Central memory CD4-positive, alpha-beta T cell (primary cell): ENCODE measurements at regions not wholly inside any gene's neighbourhood (a gene's known extent, or its start where the extent isn't known, plus 50 kb on each side); places are given as distances from the start of the nearest gene placed in this dataset.

Experiments used
- DNase-seq: peaks from one replicate; pipeline ENCODE4 v3.0.0; 2022

DNA sequence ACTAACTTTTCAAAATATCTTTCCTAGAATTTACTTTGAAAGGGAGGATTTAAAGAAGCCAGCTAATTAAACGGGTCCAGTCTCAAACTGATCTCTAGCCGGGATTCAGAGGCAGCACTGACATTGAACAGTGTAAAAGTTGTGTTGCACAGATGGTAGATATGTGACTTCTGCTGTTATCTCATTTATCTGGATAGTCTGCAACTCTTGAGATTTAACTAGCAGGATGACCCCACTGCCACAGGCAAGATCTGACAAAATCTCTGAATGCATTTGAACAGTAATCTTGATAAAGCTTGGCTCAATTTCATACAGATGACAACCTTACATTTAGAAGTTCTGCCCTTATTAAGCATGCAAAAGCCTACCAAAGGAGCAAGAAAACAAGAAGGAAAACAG lies 138.0 kb upstream of the CPNE8 start:
- no peak for DNase-seq

DNA sequence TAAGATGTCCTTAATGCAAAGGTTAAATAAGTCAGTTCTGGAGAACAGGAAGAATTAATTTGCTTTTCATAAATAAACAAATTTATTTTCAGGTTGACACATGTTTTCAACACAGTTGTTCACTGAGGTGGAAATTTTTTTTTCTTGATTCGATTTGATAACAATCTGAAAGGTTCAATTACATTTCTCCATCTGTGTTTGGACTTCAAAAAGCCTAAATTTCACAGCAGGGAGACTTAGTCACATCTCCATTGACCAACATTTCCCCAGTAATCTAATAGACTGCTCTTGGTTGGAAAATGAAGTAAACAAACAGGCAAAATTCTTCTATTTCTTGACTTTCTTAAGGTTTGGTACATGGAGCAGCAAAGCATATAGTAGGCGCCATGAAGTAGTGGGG lies 134.9 kb upstream of the CPNE8 start:
- no peak for DNase-seq

DNA sequence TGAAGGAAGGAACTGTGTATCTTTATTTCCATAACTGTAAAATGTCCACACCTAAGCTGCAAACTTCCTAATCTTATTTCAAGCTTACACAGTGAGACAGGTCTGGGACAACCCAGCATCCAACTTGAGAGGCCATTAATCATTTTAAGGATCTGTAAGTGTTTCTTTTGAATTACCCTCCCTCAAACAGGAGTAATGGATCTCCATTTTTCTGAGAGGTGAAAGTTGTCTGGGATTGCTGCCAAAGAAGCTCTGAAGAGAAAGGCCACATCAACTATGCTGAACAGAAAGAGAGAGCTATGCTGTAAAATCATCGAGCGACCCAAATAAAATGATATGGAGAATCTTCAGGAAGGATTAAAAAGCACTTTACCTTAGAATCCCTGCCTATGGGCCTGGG lies 131.7 kb upstream of the CPNE8 start:
- no peak for DNase-seq

DNA sequence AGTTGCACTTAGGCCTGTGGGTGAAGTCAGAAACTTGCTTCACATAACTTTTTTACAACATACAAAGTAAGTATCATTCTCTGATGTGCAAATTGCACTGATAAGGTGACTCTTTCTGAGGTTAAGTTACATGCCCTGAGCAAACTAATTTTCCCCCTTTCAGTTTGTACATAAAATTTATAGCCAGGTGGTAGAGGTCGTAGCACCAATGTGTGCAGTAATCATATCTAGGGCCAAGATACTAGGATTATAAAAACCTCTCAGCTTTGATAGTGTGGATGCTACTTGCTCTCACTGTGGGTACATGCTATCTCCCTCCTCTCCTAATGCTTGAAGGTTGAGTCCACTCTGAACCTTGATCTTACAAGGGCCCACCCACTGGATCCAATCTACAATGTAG lies 130.7 kb upstream of the CPNE8 start:
- DNase-seq = no peak

DNA sequence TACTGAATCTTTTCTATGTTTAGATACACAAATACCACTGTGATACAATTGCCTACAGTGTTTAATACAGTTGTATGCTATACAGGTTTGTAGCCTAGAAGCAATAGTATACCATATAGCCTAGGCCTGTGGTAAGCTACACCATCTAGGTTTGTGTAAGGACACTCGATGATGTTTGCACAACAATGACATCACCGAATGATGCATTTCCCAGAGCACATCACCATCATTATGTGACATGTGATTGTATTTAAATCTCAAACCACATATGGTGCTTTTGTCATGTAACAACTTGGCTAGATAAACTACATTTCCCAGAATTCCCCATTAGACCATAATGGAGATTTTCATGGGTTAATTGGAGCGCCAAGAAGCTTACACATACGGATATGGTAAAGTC lies 128.4 kb upstream of the CPNE8 start:
- no peak for DNase-seq

DNA sequence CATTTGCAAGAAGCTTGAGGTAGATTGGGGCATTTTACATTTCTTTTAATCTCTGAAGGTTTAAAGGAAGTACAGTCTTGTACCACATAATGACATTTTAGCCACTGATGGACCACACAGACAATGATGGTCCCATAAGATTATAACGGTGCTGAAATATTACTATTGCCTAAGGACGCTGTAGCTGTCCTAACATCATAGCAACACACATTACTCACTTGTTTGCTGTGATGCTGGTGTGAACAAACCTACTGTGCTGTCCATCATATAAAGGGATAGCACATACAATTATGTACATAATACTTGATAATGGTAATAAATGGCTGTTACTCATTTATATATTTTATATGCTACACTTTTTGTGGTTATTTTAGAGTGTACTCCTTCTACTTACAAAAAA lies 127.1 kb upstream of the CPNE8 start:
- no peak for DNase-seq

DNA sequence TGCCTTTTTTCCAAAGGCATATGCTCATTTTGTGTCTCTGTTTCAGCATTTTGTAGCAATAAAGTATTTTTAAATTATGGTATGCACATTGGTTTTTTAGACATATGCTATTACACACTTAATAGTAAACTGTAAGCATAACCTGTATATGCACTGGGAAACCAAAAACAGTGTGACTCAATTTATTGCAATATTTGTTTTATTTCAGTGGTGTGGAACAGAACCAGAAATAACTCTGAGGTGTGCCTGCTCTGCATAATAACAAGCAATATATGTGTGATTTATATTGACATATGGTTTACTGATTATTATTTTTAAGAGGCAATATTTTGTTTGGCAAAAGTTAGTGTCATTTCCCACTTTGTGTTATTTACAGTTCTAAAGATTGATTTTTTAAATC lies 126.6 kb upstream of the CPNE8 start:
- no peak for DNase-seq

DNA sequence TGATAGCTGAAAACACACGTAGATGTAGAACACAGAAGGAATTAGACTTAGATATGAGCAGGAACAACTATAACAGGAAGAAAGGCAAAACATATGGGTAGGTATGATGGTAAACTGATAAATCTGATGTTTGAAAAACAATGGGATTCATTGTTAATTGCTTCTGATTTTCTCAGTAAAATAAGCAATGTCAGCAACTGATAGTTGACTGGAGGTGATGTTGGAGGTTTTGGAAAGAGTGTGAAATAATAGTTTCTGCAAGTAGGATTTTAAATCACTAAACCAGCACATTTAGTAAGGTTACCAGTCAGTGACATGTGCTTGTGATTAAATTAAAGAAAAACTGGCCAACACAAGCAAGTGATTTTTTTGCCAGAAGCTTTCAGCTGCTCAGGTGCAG lies 123.0 kb upstream of the CPNE8 start:
- no peak for DNase-seq

DNA sequence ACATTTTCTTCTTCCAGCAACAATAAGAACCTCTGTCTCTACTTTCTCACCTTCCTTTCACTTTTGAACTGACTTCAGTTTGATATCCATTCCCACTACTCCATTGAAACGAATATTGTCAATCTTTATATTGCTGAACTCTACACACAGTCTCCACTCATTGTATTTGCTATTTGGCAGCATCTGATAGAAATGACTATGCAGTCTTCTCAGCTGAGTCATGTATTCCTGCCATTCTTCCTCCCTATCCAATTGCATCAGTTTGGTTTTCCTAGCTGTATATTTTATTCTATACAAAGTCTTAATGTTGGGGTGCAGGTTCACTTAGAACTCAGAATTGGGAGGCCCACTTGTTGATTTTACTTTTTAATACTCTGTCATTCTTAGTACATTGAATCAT lies 107.5 kb upstream of the CPNE8 start:
- no peak for DNase-seq

DNA sequence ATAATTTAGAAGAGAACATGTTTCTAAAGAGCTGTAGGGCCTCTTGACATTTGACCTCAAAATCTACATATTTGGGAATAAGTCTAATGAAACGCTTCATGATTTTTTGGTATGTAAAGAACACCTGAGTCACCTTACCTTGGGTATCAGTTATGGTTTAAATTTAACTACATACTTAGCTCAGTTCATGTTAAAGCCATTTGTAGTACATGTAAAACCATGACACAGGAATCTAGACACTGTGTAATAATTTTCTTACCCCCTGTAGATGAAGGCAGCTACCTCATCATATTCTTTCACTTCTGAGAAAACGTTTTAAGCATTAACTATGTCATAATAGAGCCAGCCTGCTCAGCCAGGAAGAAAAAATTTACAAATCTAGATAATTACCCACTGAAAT lies 105.8 kb upstream of the CPNE8 start:
- no peak for DNase-seq

DNA sequence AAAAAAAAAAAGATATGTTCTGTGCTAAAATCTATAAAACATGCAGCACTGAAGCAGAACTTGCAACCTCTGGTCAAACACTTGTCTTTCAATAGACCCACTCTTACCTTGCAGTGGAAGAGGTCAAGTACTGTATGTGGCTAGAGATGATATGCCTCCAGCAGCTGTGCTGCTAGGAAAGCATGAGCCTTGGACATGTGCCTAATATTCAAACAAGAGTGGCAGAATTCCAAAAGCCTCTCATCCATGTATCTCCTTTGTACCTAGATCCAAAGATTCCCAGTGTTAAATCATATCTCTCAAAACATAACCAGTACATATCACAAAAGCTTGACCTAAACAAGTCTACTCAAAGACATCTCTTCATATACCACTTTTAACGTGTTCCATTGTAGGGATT lies 105.0 kb upstream of the CPNE8 start:
- no peak for DNase-seq

DNA sequence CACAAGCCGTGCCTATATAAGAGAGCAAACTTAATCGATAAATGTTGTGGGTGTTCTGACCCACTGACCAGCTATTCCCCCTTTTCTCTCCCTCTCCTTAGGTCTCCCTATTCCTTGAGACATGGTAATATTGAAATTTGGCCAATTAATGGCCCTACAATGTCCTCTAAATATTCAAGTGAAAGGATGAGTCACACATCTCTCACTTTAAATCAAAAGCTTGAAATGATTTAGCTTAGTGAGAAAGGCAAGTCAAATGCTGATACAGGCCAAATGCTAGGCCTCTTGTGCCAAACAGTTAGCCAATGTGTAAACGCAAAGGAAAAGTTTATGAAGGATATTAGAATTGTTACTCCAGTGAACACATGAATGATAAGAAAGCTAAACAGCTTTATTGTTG lies 102.2 kb upstream of the CPNE8 start:
- DNase-seq = no peak

DNA sequence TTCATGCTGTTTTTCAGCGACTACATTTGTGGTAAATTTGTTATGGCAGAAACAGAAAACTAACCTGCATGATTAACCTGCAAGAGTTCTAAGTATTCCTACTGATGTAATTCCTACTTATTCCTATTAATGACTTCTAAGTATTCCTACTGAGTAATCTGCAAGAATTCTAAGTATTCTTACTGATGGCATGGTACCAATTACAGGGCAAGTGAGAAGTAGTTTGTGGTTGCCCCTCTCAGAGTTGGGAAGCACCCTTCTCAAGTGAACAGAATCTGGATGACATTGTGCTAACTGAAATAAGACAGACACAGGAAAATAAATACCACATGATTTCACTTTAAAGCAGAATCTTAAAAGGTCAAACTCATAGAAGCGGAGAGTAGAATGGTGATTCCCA lies 100.9 kb upstream of the CPNE8 start:
- no peak for DNase-seq

DNA sequence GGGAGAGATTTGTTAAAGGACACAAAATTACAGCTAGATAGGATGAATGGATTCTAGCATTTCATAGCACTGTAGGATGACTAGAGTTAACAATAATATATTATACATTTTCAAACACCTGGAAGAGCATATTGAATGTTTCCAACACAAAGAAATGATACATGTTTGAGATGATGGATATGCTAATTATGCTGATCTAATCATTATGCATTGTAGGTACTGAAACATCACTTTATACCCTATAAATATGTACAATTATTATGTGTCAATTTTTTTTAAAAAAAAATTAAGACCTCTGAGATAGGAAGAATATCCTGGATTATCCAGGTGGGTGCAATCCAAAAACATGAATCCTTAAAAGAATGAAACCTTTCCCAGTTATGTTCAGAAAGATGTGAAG lies 100.3 kb upstream of the CPNE8 start:
- no peak for DNase-seq

DNA sequence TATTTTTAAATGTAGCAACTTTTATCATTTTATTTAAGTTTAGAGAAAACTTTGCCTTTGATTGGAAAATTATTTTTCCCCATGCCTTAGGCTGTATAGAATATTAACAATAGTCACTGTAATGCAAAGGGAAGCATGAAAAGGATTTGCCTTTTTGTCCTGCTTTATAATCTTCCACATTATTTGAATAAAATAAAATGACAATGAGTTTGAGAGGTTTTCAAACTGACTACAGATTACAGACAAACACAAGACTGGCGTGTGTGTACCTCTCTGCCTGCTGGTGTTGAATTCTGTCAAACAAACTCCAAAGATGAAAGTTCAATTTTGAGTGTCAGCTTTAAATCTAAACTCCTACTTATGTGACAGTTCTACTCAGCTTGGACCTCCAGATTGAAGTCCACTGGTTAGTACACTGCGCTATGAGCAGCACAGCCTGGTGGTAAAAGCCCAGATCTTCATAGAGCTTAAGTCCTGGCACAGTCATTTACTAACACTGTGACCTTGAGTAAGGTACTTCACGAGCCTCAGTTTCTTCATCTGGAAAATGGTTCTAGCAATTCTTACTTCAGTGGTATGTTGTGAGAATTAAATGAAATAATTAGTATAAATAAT lies 98.3 kb upstream of the CPNE8 start:
- DNase-seq = no peak

DNA sequence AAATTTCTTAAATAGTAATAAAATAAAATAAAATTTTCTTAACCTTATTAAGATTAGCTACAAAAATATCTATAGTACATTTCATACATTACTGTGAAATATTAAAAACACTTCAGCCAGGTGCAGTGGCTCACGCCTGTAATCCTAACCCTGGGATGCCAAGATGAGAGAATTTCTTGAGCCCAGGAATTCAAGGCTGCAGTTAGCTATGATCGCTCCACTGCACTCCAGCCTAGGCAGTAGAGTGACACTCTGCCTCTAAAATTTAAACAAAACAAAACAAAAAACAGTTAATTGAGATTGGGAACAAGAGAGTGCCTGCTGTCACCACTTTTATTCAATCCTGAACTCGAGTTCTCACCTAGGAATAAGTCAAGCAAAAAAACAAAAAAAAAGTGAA lies 95.0 kb upstream of the CPNE8 start:
- no peak for DNase-seq

DNA sequence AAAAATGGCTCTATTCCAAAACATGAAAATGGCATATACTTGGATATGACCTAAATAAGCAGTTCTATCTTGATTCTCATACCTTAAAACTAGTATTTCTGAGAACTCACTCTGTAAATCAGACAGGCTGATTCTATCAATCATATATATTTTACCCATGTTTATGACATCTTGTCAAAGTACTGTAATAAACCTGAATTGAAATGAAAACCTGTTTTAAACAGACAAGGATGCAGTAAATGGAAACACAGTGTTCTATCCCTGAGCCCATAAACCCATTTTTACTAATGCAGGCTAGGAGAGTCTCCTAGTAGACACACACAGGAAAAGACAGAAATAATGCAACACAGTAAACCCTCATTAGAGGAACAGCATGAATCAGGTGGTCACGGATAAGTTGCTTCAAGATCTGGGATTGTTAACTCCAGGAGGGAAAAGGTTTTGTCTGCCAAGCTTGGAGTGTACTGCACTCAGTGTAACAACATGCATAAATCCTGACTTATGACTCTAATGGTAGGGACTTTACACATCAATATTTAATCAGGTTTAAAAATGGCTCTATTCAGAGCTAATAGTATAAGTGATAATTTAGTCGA lies 93.6 kb upstream of the CPNE8 start:
- DNase-seq = no peak

DNA sequence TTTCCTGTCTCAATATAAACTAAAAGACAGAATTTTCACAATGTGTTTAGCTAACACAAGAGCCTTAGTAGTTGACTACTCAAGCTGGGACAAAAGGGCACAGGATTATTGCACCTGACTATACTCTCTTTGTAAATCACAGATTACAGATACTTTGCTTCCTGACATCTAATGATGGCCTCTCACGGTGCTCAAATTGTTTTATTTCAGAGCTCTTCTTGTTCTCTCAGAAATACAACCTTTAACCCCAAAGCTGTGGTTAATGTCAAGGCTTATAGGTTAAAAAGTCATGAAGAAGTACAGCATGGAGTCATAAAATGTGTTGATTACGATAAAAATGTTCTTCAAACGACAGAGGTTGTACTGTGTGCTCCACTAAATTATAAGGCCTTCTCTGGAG lies 89.9 kb upstream of the CPNE8 start:
- no peak for DNase-seq

DNA sequence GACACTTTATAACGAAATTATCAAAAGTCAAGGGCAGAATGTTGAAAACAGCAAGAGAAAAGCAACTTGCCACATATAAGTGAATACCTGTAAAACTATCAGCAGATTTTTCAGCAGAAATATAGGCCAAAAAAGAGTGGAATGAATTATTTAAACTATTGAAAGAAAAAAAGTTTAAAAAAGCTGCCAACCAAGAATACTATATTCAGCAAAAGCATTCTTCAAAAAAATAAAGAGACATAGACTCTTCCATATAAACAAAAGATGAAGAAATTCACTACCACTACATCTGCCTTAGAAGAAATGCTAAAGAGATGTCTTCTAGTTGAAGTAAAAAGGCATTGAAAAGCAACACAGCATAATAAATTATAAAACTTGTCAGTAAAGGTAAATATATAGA lies 80.6 kb upstream of the CPNE8 start:
- DNase-seq = no peak

DNA sequence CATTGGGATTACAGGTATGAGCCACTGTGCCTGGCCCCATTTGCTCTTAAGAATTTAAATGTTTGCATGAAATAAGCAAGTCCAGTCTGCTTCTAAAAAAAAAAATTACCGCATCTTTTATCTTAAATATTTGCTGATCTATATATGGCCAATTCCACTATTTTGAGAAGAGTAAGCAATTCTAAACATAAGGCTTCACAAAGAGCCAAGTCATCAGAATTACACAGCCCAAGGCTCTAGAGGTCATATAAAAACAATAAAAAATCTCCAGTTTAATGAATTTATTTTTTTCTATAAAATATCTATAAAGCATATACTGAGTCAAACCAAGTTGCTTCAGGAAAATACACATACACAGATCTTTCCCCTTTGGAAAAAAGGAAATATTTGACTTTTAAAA lies 79.0 kb upstream of the CPNE8 start:
- no peak for DNase-seq

DNA sequence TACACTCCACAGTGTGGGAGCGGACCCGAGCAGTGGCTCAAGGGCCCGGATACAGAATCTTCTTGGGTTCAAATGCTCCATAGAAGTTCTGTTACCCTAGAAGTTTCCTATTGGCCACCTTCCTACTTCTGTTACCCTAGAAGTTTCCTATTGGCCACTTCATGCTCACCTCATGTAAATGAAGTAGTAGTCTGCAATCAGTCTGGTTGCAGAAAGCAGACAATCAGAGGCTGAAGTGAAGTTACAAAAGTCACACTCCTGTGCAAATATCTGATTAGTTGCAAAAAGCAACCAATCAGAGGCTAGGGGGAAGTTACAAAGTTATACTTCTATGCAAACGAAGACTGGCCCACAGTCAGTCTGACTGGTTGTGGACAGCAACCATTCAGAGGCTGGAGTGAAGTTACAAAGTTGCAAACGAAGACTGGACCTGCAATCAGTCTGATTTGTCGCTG lies 77.8 kb upstream of the CPNE8 start:
- DNase-seq = no peak

DNA sequence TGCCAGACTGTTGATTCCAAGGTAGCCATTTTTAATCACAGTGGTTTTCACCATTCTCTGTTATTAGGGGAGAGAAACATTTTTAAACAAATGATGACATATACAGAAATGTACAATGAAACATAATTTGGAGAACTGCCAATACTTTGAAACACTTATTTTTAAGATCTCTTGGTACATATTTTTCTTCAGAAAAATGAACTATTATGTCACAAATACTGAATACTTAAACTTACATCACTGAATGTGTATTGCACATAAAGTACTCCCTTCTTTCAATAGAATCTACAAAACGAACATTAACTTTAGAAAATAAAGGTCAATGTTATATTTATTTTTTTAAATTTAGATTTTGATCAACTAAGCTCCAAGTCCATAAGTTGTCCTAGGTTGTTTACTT lies 71.7 kb upstream of the CPNE8 start:
- no peak for DNase-seq

DNA sequence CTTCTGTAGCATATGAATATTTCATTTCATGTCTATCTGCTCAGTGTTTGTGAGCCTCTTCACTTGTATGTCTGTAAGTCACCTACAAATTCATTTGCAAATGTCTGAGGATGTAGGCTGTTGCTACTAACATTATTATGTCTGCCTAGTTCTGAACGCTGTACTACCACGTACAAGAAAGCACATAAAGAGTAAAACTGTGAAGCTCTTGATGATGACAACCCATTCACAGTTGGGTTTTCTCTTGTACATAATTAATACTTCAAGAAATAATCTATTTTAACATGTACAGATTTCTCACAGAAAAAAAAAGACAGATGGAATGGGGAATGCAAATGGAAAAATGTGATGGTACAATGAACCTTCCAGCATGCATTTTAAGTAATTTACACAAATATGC lies 64.3 kb upstream of the CPNE8 start:
- no peak for DNase-seq

DNA sequence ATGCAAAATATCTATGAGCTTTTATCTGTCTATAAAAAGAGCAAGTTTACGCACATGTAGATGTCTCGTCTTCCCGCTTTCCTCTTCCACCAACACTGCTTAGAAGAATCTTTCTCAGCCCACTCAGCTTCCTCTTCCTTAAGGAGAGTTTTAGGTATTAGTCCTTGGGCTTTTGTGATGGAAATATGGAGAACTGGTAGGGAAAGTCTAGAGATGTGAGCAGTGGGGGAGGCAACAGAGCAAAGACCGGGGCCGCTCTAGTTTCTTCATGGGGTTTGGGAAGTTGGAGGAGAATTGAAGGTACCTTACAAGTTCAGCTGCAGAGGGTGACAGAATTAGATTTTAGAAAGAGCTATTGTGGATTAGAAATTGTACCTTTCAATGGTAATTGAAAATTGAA lies 56.3 kb upstream of the CPNE8 start:
- DNase-seq = no peak

DNA sequence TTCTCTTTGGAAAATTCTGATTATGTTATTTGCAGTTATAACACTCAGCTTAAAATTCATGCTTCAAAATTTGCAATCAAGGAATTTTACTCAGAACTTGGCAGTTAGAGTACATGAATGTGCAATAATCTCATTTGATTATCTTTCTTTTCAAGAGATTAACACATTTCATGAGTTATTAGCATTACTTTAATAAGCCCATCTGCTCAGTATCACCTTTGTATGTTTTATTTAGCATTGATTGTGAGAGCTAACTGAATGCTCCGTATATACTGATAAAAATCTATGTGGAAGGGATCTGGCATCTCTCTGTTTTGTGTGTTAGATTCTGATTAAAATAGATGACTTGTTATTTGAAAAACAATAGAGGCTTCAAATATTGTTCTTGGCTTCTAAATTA lies 55.6 kb upstream of the CPNE8 start:
- DNase-seq = no peak

DNA sequence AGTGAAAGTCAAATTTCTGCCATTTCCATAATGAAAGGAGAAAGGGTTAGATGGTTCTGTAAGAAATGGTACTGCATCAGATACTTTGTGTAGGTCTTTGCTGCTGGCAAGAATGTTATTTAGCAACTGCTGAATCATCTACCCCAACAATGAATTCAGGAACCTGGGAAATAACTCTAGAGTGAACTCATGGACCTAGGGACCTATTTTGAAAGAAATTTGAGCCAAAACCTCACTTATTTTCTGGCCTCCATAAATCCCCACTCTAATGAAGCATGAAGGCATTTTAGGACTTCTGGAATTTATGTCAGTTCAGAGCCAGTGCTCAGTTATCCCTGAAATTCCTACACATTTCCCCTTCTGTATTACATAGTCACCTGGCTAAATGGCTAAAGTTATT lies 50.9 kb upstream of the CPNE8 start:
- DNase-seq = no peak
